Activated CD8-positive, alpha-beta memory T cell treated with anti-CD3 and anti-CD28 coated beads, Interleukin-2, amount 50 U/mL, for 48 hours (primary cell): ENCODE measurements at regions not wholly inside any gene's neighbourhood (a gene's known extent, or its start where the extent isn't known, plus 50 kb on each side); places are given as distances from the start of the nearest gene placed in this dataset.
"Not testable (repeated sequence)": the region's sequence is repeated elsewhere in the genome, so short reads cannot be mapped to it uniquely, and the experiment has no call there.

Experiments
- DNase-seq: peaks from one replicate; pipeline ENCODE4 v3.0.0-alpha.2; 2020

DNA sequence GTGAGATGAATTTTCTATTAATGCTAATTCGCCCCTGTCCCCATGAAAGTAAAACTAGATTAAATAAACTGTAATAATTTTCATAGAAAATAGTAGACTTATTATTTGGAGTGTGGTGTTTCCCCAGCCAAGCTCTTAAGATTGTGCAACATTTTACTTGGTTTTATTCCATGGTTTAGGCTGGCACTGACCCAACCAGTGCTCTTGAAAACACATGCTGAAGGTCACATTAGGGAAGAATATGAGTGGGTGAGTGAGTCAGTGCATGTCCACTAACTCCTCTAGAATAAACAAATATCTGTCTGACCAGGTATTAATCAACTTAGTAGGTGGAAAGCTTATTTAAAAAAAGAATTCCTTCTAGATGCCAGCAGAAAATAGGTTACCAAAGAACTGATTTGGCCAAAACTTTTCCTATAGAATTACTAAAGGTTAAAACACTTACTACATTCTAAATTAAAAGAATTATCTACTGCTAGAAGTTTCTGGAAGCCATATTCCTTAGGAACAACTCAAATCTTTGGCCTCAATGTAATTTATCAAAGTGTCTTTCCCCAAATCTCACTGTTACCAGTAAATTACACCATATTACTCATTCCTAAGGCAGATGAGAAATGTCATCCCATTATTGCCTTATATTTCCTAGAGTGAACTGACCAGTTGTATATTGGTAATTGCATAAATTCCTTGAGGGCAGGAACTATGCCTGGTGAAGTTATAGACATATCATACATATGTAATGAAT is 89.7 kb upstream of the RGS1 start:
- no peak for DNase-seq

DNA sequence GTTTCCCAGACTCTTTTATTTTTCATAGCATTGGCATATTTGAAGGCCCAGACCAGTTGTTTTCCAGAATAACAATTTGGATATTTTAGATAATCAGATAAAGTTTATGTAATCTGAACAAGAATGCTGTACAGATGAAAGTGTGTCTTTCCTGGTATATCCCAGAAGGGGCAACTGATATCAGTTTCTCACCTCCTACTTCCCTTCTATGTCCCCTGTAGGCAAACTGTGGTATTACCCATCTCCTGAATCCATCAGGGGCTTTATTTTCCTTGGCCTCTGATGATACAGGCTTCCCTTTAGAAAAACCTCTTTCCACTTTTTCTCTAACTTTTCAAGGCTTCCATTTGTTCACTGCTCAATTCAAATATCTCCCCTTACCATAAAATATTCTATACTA is 87.5 kb upstream of the RGS1 start:
- DNase-seq: no peak

DNA sequence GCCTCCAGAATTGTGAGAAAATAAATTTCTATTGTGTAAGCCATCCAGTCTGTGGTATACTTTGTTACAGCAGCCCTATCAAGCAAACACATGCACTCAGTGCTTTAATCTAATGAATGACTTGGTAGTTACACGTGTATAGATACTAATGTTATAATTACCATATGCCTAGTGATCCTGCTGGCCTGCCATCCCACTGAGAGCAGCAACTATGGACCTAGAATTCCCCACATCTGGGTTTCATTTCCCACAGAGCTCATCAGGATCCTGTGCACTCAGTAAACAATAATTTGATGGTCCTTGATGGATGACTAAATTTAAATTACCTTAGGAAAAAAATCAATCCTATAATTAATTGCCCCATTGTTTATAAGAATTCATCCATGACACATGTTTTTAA is 86.5 kb upstream of the RGS1 start:
- no peak for DNase-seq

DNA sequence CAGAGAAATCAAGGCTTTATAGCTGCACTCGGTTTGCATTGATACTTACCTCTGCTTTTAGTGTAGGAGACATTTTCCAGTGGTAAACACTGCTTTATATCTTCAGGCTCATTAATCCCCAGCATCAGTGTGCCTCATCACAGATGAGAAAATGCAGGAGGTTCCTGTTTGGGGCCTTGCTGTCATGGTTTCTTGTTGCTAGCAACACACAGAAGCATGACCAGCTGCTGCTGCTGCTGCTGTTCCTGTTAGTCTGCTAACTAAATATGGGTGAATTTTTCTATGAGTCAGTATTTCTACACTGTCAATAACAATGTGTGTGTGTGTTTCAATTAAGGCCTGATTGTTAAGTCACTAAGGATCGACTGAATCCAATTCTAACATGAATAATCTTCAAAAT is 85.8 kb upstream of the RGS1 start:
- no peak for DNase-seq

DNA sequence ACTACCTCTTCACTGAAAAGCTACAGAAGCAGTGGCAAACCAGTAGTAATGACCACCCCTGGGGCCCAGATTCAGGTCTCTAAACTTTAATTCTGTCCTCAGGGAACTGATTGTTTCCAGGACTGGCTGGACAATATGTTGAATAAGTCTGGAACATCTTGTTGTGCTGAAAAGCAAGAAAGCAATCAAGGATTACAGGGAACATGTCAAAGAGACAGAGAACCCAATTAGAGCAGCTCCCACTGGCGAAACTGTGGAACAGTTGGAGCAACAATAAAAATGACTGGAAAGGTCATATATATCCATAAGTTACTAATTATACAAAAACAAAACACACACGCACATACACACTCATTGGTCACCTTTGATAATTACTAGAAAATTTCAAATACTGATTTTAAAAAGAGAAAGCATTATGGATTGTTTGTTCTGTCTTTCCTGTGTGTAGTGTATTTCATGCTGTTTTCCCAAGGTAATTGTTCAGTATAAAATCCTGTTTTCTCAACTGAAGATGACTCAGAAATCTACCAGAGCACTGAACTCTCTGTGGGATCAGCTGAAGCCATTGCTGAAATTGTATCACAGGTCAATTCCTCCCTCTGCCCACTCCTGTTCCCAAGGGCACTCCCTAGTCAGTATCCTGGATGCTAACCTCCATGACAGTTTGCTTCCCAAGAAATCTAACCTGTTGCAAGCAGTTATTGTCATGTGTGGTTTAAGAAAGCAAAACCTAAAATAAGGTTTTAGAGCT is 83.6 kb upstream of the RGS1 start:
- DNase-seq: no peak

DNA sequence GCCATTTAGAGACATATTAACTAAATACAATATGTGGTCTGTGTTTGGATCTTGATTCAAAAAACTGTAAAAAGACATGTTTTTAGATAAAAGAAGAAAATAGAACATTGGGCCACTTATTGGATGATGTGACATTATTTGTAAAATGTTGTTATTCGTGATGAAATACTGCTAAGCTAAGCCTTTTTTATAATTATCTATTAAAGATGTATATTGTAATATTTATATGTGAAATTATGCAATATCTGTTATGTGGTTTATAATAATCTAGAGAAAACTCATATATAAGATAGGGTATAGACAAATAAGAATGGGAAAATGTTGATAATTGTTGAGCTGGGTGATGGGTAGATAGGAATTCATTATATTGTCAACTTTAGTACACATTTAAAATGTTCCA is 82.0 kb upstream of the RGS1 start:
- no peak for DNase-seq

DNA sequence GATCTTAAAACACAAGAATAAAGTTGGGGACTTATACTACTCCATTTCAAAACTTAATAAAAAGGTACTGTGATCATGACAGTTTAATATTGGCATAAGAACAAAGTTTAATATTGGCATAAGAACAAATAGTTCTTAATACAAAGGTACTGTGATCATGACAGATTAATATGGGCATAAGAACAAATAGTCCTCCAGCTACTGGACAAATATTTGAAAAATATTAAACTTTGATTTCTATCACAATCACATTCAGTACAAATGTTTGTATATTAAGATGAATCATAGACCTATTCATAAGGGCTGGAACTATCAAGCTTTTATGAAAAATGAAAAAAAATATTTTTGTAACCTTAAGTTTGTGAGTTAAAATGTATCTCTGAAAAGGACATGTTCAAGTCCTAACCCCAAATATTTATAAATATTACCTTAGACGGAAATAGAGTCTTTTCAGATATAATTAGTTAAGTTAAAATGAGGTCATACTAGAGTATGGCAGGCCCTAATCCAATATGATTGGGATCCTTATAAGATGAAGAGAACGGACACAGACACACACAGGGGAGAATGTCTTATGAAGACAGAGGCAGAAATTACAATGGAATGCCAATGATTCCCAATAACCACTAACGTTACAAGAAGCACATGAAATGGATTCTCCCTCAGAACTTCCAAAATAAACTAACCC is 79.1 kb upstream of the RGS1 start:
- DNase-seq: no peak

DNA sequence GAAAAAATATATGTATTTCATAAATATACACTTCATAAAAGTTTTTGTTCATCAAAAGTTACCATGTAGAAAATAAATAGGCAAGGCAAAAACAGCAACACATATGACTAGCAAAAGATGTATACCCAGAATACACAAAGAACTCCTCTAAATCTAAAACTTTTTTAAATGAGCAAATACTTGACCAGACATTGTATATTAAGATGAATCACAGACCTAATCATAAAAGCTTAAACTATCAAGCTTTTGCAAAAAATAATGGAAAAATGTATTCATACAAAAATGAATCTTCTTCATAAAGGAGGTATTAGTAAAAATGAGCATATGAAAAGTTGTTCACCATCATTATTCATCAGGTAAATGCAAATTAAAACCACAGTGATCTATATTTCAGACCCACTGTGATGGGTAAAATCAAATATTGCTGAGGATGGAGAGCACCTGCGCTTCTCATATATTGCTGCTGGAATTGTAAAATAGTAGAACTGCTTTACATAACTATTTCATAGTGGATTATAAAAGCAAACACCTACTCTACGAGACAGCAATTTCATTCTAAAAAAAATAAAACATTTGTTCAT is 78.3 kb upstream of the RGS1 start:
- DNase-seq: no peak

DNA sequence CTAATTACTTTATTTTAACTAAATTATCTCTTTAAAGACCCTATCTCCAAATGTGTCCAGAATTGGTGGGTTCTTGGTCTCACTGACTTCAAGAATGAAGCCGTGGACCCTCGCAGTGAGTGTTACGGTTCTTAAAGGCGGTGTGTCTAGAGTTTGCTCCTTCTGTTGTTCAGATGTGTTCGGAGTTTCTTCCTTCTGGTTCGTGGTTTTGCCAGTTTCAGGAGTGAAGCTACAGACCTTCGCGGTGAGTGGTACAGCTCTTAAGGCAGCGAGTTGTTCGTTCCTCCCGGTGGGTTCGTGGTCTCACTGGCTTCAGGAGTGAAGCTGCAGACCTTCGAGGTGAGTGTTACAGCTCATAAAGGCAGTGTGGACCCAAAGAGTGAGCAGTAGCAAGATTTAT is 77.5 kb upstream of the RGS1 start:
- DNase-seq: not testable (repeated sequence)

DNA sequence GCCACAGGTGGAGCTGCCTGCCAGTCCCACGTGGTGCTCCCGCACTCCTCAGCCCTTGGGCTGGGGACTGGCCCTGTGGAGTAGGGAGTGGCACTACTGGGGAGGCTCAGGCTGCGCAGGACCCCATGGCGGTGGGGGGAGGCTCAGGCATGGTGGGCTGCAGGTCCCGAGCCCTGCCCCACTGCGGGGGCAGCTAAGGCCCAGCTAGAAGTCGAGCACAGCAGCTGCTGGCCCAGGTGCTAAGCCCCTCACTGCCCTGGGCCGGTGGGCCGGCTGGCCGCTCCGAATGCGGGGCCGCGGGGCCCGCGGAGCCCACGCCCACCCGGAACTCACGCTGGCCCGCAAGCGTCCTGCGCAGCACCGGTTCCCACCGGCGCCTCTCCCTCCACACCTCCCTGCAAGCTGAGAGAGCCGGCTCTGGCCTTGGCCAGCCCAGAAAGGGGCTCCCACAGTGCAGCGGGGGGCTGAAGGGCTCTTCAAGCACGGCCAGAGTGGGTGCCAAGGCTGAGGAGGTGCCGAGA is 76.5 kb upstream of the RGS1 start:
- not testable (repeated sequence) for DNase-seq

DNA sequence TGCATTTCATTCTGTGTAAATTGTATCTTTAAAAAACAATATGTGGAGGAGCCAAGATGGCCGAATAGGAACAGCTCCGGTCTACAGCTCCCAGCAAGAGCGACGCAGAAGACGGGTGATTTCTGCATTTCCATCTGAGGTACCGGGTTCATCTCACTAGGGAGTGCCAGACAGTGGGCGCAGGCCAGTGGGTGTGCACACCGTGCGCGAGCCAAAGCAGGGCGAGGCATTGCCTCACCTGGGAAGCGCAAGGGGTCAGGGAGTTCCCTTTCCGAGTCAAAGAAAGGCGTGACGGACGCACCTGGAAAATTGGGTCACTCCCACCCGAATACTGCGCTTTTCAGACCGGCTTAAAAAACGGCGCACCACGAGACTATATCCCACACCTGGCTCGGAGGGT is 75.0 kb upstream of the RGS1 start:
- not testable (repeated sequence) for DNase-seq

DNA sequence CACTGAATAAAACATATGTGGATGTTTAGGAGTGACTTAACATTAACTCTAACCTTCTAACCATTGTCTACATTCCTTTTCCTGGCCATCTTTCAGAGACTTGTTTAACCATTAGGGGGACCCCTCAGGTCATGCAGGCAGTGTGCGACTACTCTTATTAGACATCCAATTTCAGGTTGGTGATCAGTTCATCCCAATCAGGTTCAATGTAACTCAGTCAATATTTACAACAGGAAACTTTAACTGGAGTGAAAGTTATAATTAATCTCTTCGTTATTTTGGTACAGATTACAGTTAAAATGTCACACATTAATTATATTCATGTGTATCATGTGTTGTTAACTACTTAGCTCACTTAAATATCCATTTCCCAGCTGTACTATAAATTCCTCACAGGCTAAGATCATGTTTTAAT is 68.8 kb upstream of the RGS1 start:
- no peak for DNase-seq

DNA sequence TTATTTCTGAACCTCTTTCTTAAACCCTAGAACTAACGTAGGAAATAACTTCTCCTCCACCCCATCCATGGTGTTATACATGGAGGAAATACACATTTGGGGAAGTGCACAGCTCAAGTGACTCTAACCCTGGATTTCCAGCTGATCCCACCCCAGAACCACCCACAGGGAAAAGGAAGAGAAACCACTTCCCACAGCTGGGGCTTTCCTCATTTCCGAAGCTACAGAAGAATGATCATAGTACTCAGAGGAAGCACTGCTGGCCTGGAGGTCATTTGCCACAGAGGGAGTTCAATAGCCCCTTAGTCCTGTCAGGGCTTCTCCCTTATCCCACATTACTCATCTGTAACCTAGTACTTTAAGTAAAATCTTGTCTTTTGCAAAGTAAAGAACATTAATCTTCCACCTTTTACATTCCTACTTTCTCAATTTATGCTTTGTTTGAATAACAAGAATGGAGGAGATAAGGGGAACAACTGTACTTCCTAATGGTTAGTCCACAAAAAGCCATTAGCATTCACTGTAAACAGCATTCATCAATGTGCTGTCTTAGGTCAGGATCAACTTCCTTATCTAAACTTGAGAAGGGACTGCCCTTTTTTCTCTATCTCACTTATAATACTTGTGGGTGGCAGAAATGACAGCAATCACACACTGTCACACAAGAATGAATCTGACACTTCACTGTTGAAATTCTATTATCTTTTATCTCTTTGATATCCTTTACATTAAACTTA is 63.0 kb upstream of the RGS1 start:
- no peak for DNase-seq

DNA sequence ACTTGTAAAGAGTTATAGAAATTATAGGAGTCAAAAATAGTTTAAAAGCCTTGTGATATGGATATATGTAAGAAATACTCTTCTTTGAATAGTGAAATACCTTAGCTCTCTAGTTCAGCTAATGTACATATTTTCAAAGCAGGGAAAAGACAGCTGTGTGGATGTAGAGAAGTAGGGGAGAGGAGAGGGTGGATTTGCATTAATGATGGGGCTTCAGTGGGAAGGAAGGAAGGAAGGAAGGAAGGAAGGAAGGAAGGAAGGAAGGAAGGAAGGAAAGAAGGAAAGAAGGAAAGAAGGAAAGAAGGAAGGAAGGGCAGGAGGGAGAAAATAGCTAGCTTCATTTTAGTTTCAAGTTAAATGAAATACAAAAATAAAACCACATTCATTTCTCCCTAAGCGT is 62.4 kb upstream of the RGS1 start:
- no peak for DNase-seq

DNA sequence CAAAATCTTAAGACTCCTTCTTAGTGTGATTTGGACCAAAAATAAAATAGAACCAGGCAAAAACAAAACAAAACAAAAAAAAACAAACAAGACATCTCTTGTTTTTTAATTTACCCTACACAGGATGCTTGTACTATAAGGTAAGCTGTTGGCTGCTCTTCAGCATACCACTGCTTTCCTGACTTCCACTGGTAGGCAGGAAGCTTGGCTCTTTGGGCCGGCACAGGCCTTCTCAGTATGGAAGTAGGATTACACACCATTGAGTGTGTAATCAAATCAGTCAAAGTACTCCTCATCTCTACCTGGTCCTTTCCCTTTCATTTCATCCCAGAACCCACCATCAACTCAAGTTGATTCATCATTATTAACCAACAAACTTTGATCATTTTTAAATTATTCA is 61.9 kb upstream of the RGS1 start:
- no peak for DNase-seq

DNA sequence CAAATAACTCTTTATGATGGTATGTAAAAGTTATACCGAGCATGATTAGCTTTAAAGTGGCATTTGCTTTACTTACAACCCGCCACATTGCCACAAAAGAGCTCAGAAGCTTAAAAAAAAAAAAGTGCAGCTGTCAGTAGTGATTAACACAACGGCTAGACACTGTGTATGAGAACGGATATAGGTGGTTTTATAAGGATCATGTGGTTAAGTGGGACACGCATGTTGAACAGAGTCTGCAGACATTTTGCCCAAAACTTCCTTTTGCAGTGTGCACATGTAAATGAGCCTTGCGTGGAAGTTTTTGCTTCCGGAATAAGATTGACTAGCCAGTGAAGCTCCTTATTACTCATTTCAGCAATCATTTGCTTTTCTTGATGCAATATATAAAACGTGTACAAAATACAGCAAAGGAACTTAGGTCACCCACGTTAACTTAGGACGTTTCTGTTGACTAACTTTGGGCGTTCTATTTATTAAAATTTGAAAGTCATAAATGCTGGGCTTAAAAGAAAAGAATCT is 58.7 kb upstream of the RGS1 start:
- DNase-seq: no peak

DNA sequence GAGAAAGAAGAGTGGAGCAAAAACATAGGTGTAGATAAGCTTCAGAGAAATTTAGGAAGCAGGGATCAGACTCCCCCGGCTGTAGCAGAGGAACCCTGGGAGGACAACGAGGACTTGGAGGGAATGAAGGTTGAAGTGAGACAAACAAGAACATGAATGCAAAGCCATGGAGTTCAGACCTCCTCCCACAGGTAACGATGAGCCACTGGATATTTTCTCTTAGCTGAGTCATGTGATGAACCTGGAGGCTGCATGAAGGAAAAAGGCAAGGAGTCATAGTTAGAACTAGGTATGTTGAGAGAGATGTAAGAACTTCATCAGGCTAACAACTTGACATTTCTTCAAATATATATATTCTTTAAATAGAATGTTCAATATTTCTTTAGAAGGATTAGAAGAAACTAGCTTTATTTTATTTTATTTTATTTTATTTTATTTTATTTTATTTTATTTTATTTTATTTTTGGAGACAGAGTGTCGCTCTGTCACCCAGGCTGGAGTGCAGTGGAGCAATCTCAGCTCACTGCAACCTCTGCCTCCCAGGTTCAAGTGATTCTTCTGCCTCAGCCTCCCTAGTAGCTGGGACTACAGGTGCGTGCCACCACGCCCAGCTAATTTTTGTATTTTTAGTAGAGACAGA is 57.7 kb upstream of the RGS1 start:
- not testable (repeated sequence) for DNase-seq

DNA sequence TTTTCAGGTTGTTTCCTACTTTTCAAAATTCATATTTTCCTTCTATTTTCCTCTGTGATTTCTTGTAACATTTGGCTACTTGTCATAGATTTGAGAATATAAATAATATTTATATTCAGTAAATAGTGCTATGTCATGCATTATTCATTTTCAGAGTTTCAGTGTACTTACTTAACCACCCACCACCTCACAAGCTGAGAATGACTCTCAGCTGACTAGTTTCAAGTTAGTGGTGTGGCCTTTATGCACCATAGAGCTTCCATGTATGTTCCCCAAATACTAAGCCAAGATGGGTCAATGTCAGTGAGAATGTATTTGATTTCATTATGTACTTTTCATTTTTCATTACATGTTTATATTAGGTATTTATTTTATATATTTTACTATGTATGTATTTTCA is 56.9 kb upstream of the RGS1 start:
- DNase-seq: no peak

DNA sequence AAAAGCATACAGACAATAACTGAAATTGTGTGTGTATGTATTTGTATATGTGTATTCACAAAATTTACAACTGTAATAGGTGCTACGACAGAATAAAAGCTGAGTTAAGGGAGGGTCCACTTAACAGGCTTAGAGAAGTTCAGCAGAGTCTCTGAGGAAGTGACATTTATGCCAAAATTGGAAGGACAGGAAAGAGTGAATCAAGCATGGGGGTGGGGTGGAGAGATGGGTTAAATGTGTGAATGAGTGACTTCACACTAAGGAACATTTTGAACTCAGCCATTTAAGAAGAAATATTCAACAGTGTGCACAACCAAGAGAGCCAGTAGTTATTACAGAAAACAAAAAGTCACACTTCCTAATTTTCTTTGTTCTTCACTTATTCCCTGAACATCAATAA is 53.8 kb upstream of the RGS1 start:
- no peak for DNase-seq

DNA sequence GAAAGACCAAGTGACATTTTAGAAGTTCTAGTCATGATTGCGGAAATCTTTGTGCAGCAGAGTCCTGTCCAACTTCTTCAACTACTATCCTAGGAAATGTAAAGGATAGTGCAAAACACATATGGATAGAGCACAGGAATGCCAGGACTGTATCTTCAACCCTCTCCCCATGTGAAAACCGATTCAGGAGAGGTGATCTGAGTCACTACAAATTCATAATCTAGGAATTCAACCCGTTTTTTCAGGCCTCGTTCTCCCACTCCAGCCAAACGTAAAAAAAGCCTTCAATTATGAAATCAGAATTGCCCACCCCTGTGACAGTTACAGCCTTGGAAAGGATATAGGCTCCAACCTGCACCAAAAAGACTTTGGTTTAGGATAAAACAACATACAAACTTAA is 52.9 kb upstream of the RGS1 start:
- no peak for DNase-seq

DNA sequence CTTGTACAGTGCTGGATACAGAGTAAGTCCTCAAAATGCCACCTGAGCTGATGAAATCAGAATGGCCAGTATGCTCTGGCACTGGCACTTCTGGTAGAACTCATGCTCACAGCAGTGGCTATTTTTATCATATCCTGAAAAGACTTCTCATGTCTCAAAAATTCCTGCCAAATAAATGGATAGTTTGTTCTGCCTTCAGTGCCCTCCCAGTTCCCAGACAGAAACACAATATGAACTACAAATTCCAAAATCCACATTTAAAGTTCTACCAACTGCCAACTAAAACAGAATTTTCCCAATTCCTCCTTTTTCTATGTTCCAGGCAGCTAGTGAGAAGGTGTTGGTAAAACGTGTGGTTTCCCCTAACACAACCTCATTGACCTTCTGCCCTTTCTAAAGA is 51.4 kb upstream of the RGS1 start:
- DNase-seq: no peak
